ENCODE measurements at regions not wholly inside any gene's neighbourhood (a gene's known extent, or its start where the extent isn't known, plus 50 kb on each side); places are given as distances from the start of the nearest gene placed in this dataset.

DNA sequence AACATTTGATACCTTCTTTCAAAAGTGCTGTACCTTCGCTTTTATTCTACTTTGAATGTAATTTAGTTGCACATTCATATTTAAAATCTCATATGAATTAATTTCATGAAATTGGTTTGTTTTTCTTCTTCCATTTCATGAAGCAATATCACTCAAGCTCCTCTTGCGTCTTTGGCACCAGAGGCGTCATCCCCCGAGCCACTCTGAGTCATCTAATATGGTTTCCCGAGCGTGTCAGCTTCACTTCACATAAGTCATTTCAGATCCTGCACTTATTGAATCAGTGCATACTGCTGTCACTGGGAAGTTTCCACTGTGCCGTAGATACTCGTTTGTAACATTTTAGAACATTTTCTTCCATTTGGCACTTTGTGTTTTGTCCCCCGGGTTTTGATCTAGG lies 105.6 kb downstream of the SLC25A47 start:
- TF ChIP-seq, protein P1, sequence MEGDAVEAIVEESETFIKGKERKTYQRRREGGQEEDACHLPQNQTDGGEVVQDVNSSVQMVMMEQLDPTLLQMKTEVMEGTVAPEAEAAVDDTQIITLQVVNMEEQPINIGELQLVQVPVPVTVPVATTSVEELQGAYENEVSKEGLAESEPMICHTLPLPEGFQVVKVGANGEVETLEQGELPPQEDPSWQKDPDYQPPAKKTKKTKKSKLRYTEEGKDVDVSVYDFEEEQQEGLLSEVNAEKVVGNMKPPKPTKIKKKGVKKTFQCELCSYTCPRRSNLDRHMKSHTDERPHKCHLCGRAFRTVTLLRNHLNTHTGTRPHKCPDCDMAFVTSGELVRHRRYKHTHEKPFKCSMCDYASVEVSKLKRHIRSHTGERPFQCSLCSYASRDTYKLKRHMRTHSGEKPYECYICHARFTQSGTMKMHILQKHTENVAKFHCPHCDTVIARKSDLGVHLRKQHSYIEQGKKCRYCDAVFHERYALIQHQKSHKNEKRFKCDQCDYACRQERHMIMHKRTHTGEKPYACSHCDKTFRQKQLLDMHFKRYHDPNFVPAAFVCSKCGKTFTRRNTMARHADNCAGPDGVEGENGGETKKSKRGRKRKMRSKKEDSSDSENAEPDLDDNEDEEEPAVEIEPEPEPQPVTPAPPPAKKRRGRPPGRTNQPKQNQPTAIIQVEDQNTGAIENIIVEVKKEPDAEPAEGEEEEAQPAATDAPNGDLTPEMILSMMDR (IDR thresholded peaks at IDR 0.05 in 2 of 3, conservative IDR thresholded peaks at IDR 0.05 in 1 of 3; ENCODE audit: borderline replicate concordance in 1 of 3, insufficient read depth in 1 of 3, low read depth in 2 of 3, low read length in 2 of 3), result no peak
- TF ChIP-seq, protein P2, sequence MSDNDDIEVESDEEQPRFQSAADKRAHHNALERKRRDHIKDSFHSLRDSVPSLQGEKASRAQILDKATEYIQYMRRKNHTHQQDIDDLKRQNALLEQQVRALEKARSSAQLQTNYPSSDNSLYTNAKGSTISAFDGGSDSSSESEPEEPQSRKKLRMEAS (IDR thresholded peaks at IDR 0.05), result no peak
- TF ChIP-seq POLR2A (IDR thresholded peaks at IDR 0.05; ENCODE audit: borderline replicate concordance, extremely low read depth, insufficient read depth, insufficient read length), result no peak
- no peak for TF ChIP-seq CEBPB (IDR thresholded peaks at IDR 0.05; ENCODE audit: low read depth)
- TF ChIP-seq, protein P3, sequence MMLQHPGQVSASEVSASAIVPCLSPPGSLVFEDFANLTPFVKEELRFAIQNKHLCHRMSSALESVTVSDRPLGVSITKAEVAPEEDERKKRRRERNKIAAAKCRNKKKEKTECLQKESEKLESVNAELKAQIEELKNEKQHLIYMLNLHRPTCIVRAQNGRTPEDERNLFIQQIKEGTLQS (IDR thresholded peaks at IDR 0.05), result no peak
- no peak for TF ChIP-seq CBX3 (IDR thresholded peaks at IDR 0.05; ENCODE audit: low read depth)
- no peak for TF ChIP-seq TCF7L2 (IDR thresholded peaks at IDR 0.05; ENCODE audit: borderline replicate concordance, extremely low read depth, insufficient read depth, insufficient read length)

Data from HCT116 (cell line).